SK-N-SH treated with all-trans-retinoic acid at 6 μM for 48 hours (cell line): ENCODE measurements at regions not wholly inside any gene's neighbourhood (a gene's known extent, or its start where the extent isn't known, plus 50 kb on each side); places are given as distances from the start of the nearest gene placed in this dataset.

ENCODE experiments used
- CREB5 ChIP-seq: fragments of 250-450 bp; sonication (Bioruptor Pico); IDR thresholded peaks from 2 replicates; pipeline ENCODE4 v1.5.1; 2020; ENCODE audit warnings: low read depth, mild to moderate bottlenecking, moderate library complexity
- TOX ChIP-seq: fragments of 250-450 bp; sonication (Bioruptor Pico); IDR thresholded peaks from 2 replicates; pipeline ENCODE4 v1.8.0; 2021; ENCODE audit warnings: mild to moderate bottlenecking, moderate library complexity, borderline replicate concordance
- TSHZ2 ChIP-seq: fragments of 250-450 bp; sonication (Bioruptor Pico); IDR thresholded peaks from 2 replicates; pipeline ENCODE4 v1.5.0; 2020; ENCODE audit warnings: mild to moderate bottlenecking, moderate library complexity
- ZNF70 ChIP-seq: fragments of 450-650 bp; formaldehyde crosslinking; IDR thresholded peaks from 2 replicates; pipeline ENCODE4 v1.5.0; 2020; ENCODE audit warnings: mild to moderate bottlenecking, moderate library complexity
- ZNF8 ChIP-seq: fragments of 450-650 bp; formaldehyde crosslinking; IDR thresholded peaks from 2 replicates; pipeline ENCODE4 v1.5.0; 2020; ENCODE audit warnings: mild to moderate bottlenecking, moderate library complexity

GRCh38 chr15:46576646-46577395 lies 942.0 kb downstream of the SQOR start:
- TF ChIP-seq ZNF8 (CRISPR knock-in tag) (no peak), TSHZ2 (CRISPR knock-in tag) (no peak), CREB5 (CRISPR knock-in tag) (no peak), TOX (no peak), ZNF70 (CRISPR knock-in tag) (no peak)
